ENCODE measurements at regions not wholly inside any gene's neighbourhood (a gene's known extent, or its start where the extent isn't known, plus 50 kb on each side); places are given as distances from the start of the nearest gene placed in this dataset.

GRCh38 chr5:162603443-162604070 is 536.0 kb downstream of the GABRG2 start:
- dilution Hi-C loops (cut with HindIII; ENCODE audit: low sequenced_read_pairs, unreplicated experiment) = no loop called here
- Histone ChIP-seq H3K9me1 (ENCODE audit: insufficient read depth, low read length) (no peaks in the 10 kb centered on the region), H3K23ac (ENCODE audit: low read depth, low read length) (no peak overlapping the region), H2BK20ac (ENCODE audit: low read depth, low read length) (no peak overlapping the region), H4K20me1 (ENCODE audit: insufficient read depth, low read length) (no peaks in the 10 kb centered on the region), H2BK15ac (ENCODE audit: low read depth, low read length) (no peak overlapping the region), H2AK9ac (replicated peaks; ENCODE audit: low read depth, low read length, poor library complexity) (no peak overlapping the region), H3K9ac (ENCODE audit: low read depth, low read length) (no peak overlapping the region), H3K27ac (ENCODE audit: insufficient read depth, low read length) (no peak overlapping the region), H2BK120ac (ENCODE audit: low read depth, low read length) (no peak overlapping the region), H2AFZ (replicated peaks; ENCODE audit: low read length, poor library complexity) (no peak overlapping the region), H4K8ac (ENCODE audit: low read depth in 2 of 2, low read length in 2 of 2) (no peak overlapping the region), H3K56ac (ENCODE audit: extremely low read depth, insufficient read depth, low read length) (no peak overlapping the region), H2BK5ac (ENCODE audit: low read depth, low read length, poor library complexity, severe bottlenecking) (no peak overlapping the region), H3K4ac (ENCODE audit: low read depth, low read length) (no peak overlapping the region), H3K4me2 (ENCODE audit: low read depth, low read length) (no peak overlapping the region), H2AK5ac (ENCODE audit: low read depth, low read length) (no peak overlapping the region), H3K14ac (replicated peaks; ENCODE audit: low read depth, low read length) (no peak overlapping the region), H3K79me1 (ENCODE audit: low read depth in 1 of 2, low read length in 2 of 2) (no peaks in the 10 kb centered on the region), H3K18ac (ENCODE audit: low read depth, low read length) (no peak overlapping the region), H3K36me3 (ENCODE audit: control insufficient read depth, insufficient read depth, low read length) (no peaks in the 10 kb centered on the region), H3K9me3 (ENCODE audit: control insufficient read depth, insufficient read depth, low read length) (peaks cover 1% of the 10 kb centered on the region; the same call in 1 of the 2 replicates), H3K4me3 (ENCODE audit: insufficient read depth, low read depth, low read length) (no peak overlapping the region), H4K5ac (ENCODE audit: low read depth, low read length) (no peak overlapping the region), H3K27me3 (ENCODE audit: control insufficient read depth, insufficient read depth, low read length) (no peaks in the 10 kb centered on the region), H4K91ac (ENCODE audit: insufficient read depth, low read depth, low read length) (no peak overlapping the region), H3K4me1 (ENCODE audit: control insufficient read depth, insufficient read depth, low read length) (no peaks in the 10 kb centered on the region)
- in situ Hi-C loops (cut with MboI; ENCODE audit: low sequenced_read_pairs) = no loop called here
- no CpG with 5 or more reads among the region's 3 CpGs for WGBS, 2 experiments (ENCODE audit: extremely low coverage in 2 of 2, insufficient read length in 1 of 2)
- TF ChIP-seq POLR2A (IDR thresholded peaks at IDR 0.05; ENCODE audit: low read depth, low read length) = no peak
- TF ChIP-seq BHLHE40 (IDR thresholded peaks at IDR 0.05; ENCODE audit: low read depth, low read length) = no peak
- no peak for TF ChIP-seq NFE2L2 (IDR thresholded peaks at IDR 0.05; ENCODE audit: low read depth, low read length)
- TF ChIP-seq CEBPB (IDR thresholded peaks at IDR 0.05; ENCODE audit: low read depth, low read length) = no peak
- TF ChIP-seq MAZ (IDR thresholded peaks at IDR 0.05; ENCODE audit: borderline replicate concordance, low read depth, low read length) = no peak
- no peak for TF ChIP-seq MXI1 (IDR thresholded peaks at IDR 0.05; ENCODE audit: borderline replicate concordance, low read depth, low read length)
- TF ChIP-seq ELK1 (IDR thresholded peaks at IDR 0.05; ENCODE audit: borderline replicate concordance, low read depth, low read length) = no peak
- TF ChIP-seq FOS (IDR thresholded peaks at IDR 0.05; ENCODE audit: low read depth, low read length) = no peak
- TF ChIP-seq RAD21 (IDR thresholded peaks at IDR 0.05; ENCODE audit: low read length) = no peak
- TF ChIP-seq RFX5 (IDR thresholded peaks at IDR 0.05; ENCODE audit: low read depth, low read length) = no peak
- no peak for TF ChIP-seq RCOR1 (IDR thresholded peaks at IDR 0.05; ENCODE audit: insufficient replicate concordance, low read length)
- TF ChIP-seq CHD1 (IDR thresholded peaks at IDR 0.05; ENCODE audit: low read depth, low read length) = no peak
- TF ChIP-seq USF2 (IDR thresholded peaks at IDR 0.05; ENCODE audit: low read depth, low read length) = no peak
- no peak for TF ChIP-seq MAFK (IDR thresholded peaks at IDR 0.05; ENCODE audit: low read depth, low read length)
- DNase-seq (no peak), ATAC-seq (ENCODE audit: low read depth) (no peak)
- ChIA-PET POLR2A (ENCODE audit: unreplicated experiment) (no interaction called here), CTCF (no interaction called here)
- BruUV-seq (replicated peaks) = no TSS peak
- intact Hi-C loops (cut with micrococcal nuclease) = no loop called here

All from IMR-90 (cell line).